ENCODE measurements at regions not wholly inside any gene's neighbourhood (a gene's known extent, or its start where the extent isn't known, plus 50 kb on each side); places are given as distances from the start of the nearest gene placed in this dataset.

GRCh38 chr7:115558161-115558560 is 472.4 kb downstream of the TFEC start:
- TF ChIP-seq CTCF (IDR thresholded peaks at IDR 0.05): no peak
- no peak for TF ChIP-seq EP300 (IDR thresholded peaks at IDR 0.05)
- no peak for TF ChIP-seq POLR2A (IDR thresholded peaks at IDR 0.05)

Measured in ovary (tissue), 3 donors.